Muscle of leg (tissue), 3 donors: ENCODE measurements at regions not wholly inside any gene's neighbourhood (a gene's known extent, or its start where the extent isn't known, plus 50 kb on each side); places are given as distances from the start of the nearest gene placed in this dataset.

Source experiments
- DNase-seq: peaks from one replicate; pipeline ENCODE4 v3.0.0; 2013
- H3K27ac ChIP-seq: one replicate; pipeline ENCODE4 v1.5.1; 2013; ENCODE audit warnings: mild to moderate bottlenecking, low read length, control low read depth
- H3K27me3 ChIP-seq: one replicate; pipeline ENCODE4 v1.6.1; 2013; ENCODE audit warnings: low read length; ENCODE audit not compliant: control insufficient read depth, insufficient read depth
- H3K36me3 ChIP-seq: one replicate; pipeline ENCODE4 v1.6.1; 2013; ENCODE audit warnings: low read length; ENCODE audit not compliant: control insufficient read depth, insufficient read depth
- H3K4me1 ChIP-seq: one replicate; pipeline ENCODE4 v1.6.1; 2013; ENCODE audit warnings: low read length; ENCODE audit not compliant: control insufficient read depth, insufficient read depth
- H3K4me3 ChIP-seq: one replicate; pipeline ENCODE4 v1.5.1; 2013; ENCODE audit warnings: low read length, control low read depth
- H3K9me3 ChIP-seq: replicated peaks from 2 replicates; pipeline ENCODE4 v1.6.1; 2013; ENCODE audit warnings: low read depth, low read length; ENCODE audit not compliant: control insufficient read depth
- whole genome bisulfite sequencing: methylation state at CpG from one replicate; pipeline ENCODE4 v1.1.5; 2013; ENCODE audit warnings: missing lambda C conversion rate; ENCODE audit not compliant: insufficient coverage; 5-methylcytosine and 5-hydroxymethylcytosine counted together

GRCh38 chr3:26963361-26963743, 340.8 kb downstream of the LRRC3B start:
- Histone ChIP-seq H3K27me3 (no peaks in the 10 kb centered on the region), H3K27ac (peak overlapping the region; percentile 60), H3K36me3 (no peaks in the 10 kb centered on the region), H3K4me1 (peaks cover 5% of the 10 kb centered on the region), H3K4me3 (no peak overlapping the region), H3K9me3 (no peaks in the 10 kb centered on the region)
- DNase-seq, result no peak
- 100% methylated on average over 1 of the region's 5 CpGs for WGBS

GRCh38 chr3:26964313-26964712, 341.7 kb downstream of the LRRC3B start:
- Histone ChIP-seq H3K9me3 (no peaks in the 10 kb centered on the region), H3K36me3 (no peaks in the 10 kb centered on the region), H3K27ac (no peak overlapping the region), H3K4me3 (no peak overlapping the region), H3K4me1 (peaks cover 5% of the 10 kb centered on the region), H3K27me3 (no peaks in the 10 kb centered on the region)
- no peak for DNase-seq

- no CpG with 5 or more reads among the region's 2 CpGs for WGBS
- H3K27ac ChIP-seq, result no peak overlapping the region
- no peak overlapping the region for H3K4me3 ChIP-seq
- peaks cover 5% of the 10 kb centered on the region for H3K4me1 ChIP-seq
- no peak for DNase-seq
- H3K36me3 ChIP-seq, result no peaks in the 10 kb centered on the region
- H3K27me3 ChIP-seq, result no peaks in the 10 kb centered on the region
- H3K9me3 ChIP-seq, result no peaks in the 10 kb centered on the region
Measured at GRCh38 chr3:26964836-26965235, 342.3 kb downstream of the LRRC3B start.

- Histone ChIP-seq H3K4me1 (peaks cover 5% of the 10 kb centered on the region), H3K9me3 (no peaks in the 10 kb centered on the region), H3K36me3 (no peaks in the 10 kb centered on the region), H3K4me3 (no peak overlapping the region), H3K27ac (no peak overlapping the region), H3K27me3 (no peaks in the 10 kb centered on the region)
- WGBS, result no CpG with 5 or more reads among the region's 1 CpG
- DNase-seq, result no peak
Measured at GRCh38 chr3:26967501-26967900, 344.9 kb downstream of the LRRC3B start.

- peak; percentile 51 for DNase-seq
- Histone ChIP-seq H3K9me3 (no peaks in the 10 kb centered on the region), H3K36me3 (no peaks in the 10 kb centered on the region), H3K27me3 (no peaks in the 10 kb centered on the region), H3K4me1 (peaks cover 3% of the 10 kb centered on the region), H3K27ac (no peak overlapping the region), H3K4me3 (no peak overlapping the region)
- WGBS, result 90% methylated on average over 2 of the region's 4 CpGs
Measured at GRCh38 chr3:26984416-26985390, 362.1 kb downstream of the LRRC3B start.

- no peaks in the 10 kb centered on the region for H3K27me3 ChIP-seq
- no CpG with 5 or more reads among the region's 1 CpG for WGBS
- no peaks in the 10 kb centered on the region for H3K9me3 ChIP-seq
- peaks cover 3% of the 10 kb centered on the region for H3K4me1 ChIP-seq
- no peaks in the 10 kb centered on the region for H3K36me3 ChIP-seq
- DNase-seq, result no peak
- no peak overlapping the region for H3K27ac ChIP-seq
- no peak overlapping the region for H3K4me3 ChIP-seq
Measured at GRCh38 chr3:26989037-26989436, 366.5 kb downstream of the LRRC3B start.

GRCh38 chr3:26997226-26997625, 372.0 kb downstream of the NEK10 start:
- H3K27ac ChIP-seq, result no peak overlapping the region
- H3K4me1 ChIP-seq, result no peaks in the 10 kb centered on the region
- H3K36me3 ChIP-seq, result no peaks in the 10 kb centered on the region
- DNase-seq, result no peak
- H3K9me3 ChIP-seq, result no peaks in the 10 kb centered on the region
- H3K27me3 ChIP-seq, result no peaks in the 10 kb centered on the region
- no CpG with 5 or more reads among the region's 1 CpG for WGBS
- no peak overlapping the region for H3K4me3 ChIP-seq

- no peaks in the 10 kb centered on the region for H3K9me3 ChIP-seq
Measured at GRCh38 chr3:27010834-27011233, 358.3 kb downstream of the NEK10 start.

GRCh38 chr3:27022096-27022761, 347.0 kb downstream of the NEK10 start:
- DNase-seq, result peak; percentile 22
- Histone ChIP-seq H3K36me3 (no peaks in the 10 kb centered on the region), H3K27me3 (no peaks in the 10 kb centered on the region), H3K4me1 (peaks cover 3% of the 10 kb centered on the region), H3K27ac (no peak overlapping the region), H3K4me3 (no peak overlapping the region), H3K9me3 (no peaks in the 10 kb centered on the region)
- 65% methylated on average over 3 of the region's 5 CpGs for WGBS

More at GRCh38 chr3:27010834-27011233, 358.3 kb downstream of the NEK10 start:
- H3K4me1 ChIP-seq, result no peaks in the 10 kb centered on the region
- no peak overlapping the region for H3K4me3 ChIP-seq
- no peak overlapping the region for H3K27ac ChIP-seq
- H3K27me3 ChIP-seq, result no peaks in the 10 kb centered on the region
- DNase-seq, result no peak
- WGBS, result no CpG with 5 or more reads among the region's 1 CpG
- H3K36me3 ChIP-seq, result no peaks in the 10 kb centered on the region

GRCh38 chr3:27024493-27024892, 344.7 kb downstream of the NEK10 start:
- WGBS, result no CpG with 5 or more reads among the region's 1 CpG
- Histone ChIP-seq H3K36me3 (no peaks in the 10 kb centered on the region), H3K4me3 (no peak overlapping the region), H3K27me3 (no peaks in the 10 kb centered on the region), H3K27ac (no peak overlapping the region), H3K4me1 (peaks cover 3% of the 10 kb centered on the region), H3K9me3 (no peaks in the 10 kb centered on the region)
- peak; percentile 15 for DNase-seq
